ENCODE measurements at regions not wholly inside any gene's neighbourhood (a gene's known extent, or its start where the extent isn't known, plus 50 kb on each side); places are given as distances from the start of the nearest gene placed in this dataset.

DNA sequence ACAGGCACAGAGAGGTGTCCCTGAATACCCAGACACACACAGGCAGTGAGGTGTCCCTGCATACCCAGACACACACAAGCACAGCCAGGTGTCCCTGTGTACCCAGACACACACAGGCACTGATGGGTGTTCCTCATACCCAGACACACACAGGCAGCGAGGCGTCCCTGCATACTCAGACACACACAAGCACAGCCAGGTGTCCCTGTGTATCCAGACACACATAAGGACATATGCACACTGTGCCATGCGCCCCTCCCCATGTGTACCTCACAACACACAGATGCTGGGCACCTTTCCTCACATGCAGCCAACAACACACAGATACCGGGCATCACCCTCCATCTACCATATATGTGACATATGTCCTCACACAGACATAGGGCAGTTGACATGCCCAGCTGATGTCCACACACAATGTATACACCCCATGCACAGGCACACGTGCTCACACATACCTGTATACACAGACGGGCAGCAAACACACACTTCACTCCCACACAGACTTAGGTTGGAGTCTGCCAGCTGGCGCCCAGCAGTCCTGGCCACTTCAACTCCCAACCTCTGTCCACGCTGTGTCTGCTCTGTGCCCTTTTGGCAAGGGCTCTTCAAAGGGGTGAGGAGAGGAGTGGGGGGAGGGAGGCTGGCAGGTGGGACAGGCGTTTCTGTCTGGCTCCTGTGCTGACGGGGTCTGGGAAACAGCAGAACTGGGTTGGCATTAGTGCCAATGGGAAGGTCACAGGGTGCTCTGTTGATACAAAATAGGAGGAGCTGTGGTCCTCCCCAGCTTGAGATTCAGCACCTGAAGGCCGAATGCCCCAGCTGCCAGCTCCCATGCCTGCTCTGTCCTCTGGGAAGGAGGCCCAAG lies 69.4 kb upstream of the ALX4 start:
- TF ChIP-seq, protein P1, sequence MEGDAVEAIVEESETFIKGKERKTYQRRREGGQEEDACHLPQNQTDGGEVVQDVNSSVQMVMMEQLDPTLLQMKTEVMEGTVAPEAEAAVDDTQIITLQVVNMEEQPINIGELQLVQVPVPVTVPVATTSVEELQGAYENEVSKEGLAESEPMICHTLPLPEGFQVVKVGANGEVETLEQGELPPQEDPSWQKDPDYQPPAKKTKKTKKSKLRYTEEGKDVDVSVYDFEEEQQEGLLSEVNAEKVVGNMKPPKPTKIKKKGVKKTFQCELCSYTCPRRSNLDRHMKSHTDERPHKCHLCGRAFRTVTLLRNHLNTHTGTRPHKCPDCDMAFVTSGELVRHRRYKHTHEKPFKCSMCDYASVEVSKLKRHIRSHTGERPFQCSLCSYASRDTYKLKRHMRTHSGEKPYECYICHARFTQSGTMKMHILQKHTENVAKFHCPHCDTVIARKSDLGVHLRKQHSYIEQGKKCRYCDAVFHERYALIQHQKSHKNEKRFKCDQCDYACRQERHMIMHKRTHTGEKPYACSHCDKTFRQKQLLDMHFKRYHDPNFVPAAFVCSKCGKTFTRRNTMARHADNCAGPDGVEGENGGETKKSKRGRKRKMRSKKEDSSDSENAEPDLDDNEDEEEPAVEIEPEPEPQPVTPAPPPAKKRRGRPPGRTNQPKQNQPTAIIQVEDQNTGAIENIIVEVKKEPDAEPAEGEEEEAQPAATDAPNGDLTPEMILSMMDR (conservative IDR thresholded peaks at IDR 0.05) = no peak
- TF ChIP-seq ZFX (IDR thresholded peaks at IDR 0.05) = no peak

Measured in C4-2B (cell line).